Thymus (tissue), 11 donors: ENCODE measurements at regions not wholly inside any gene's neighbourhood (a gene's known extent, or its start where the extent isn't known, plus 50 kb on each side); places are given as distances from the start of the nearest gene placed in this dataset.
"Not testable (repeated sequence)": the region's sequence is repeated elsewhere in the genome, so short reads cannot be mapped to it uniquely, and the experiment has no call there.

Experiments
- DNase-seq, 9 donors: peaks; one replicate each; pipeline ENCODE4 v3.0.0-alpha.2; 2013; ENCODE audit warnings: low spot score in 9 of 9, low read depth in 6 of 9, missing footprints in 1 of 9
- H3K27ac ChIP-seq, 2 donors: one replicate each; pipeline ENCODE4 v1.5.1; 2013; ENCODE audit warnings: control low read depth in 1 of 2, low read depth in 1 of 2, low read length in 1 of 2, mild to moderate bottlenecking in 1 of 2, moderate library complexity in 1 of 2
- H3K27me3 ChIP-seq, 2 donors: one replicate each; pipeline ENCODE4 v1.5.1; 2013; ENCODE audit warnings: low read length in 1 of 2; ENCODE audit not compliant: control insufficient read depth in 2 of 2, insufficient read depth in 1 of 2
- H3K36me3 ChIP-seq, 2 donors: one replicate each; pipeline ENCODE4 v1.5.1; 2013; ENCODE audit warnings: low read length in 1 of 2, mild to moderate bottlenecking in 1 of 2, moderate library complexity in 1 of 2; ENCODE audit not compliant: control insufficient read depth in 2 of 2, insufficient read depth in 2 of 2
- H3K4me1 ChIP-seq, 2 donors: one replicate each; pipeline ENCODE4 v1.5.1; 2013; ENCODE audit warnings: low read length in 2 of 2; ENCODE audit not compliant: control insufficient read depth in 2 of 2, insufficient read depth in 2 of 2
- H3K4me3 ChIP-seq, 2 donors: one replicate each; pipeline ENCODE4 v1.5.1; 2013; ENCODE audit warnings: low read length in 2 of 2, control low read depth in 1 of 2, mild to moderate bottlenecking in 1 of 2
- H3K9me3 ChIP-seq, 2 donors: one replicate each; pipeline ENCODE4 v1.5.1; 2013; ENCODE audit warnings: low read length in 1 of 2, mild to moderate bottlenecking in 1 of 2; ENCODE audit not compliant: control insufficient read depth in 2 of 2, insufficient read depth in 1 of 2
- WGBS: extraction: QIAGEN DNeasy Blood & Tissue Kit; methylation state at CpG from one replicate; pipeline ENCODE4 v1.1.7; 2013; 5-methylcytosine and 5-hydroxymethylcytosine counted together
- donor health status: healthy.

DNA sequence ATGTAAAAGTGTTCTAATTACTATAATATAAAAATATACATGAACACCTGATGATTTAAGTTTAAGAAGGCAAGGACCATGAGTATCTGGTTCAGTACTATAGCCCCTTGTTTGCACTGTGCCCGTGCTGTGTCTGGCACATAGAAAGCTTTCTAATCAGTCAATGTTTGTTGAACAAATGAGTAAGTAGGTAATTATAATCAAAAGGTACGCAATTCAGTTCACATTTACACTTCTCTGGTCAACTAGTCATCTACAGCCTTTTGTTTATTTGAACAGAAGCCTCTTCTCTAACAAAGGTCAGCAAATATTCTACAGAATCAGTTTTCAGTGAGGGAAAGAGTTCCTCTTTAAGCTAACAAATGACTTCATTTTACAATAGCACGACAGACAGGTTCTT lies 523.3 kb downstream of the SMARCA1 start:
- Histone ChIP-seq H3K27ac (no peak overlapping the region), H3K4me1 (no peaks in the 10 kb centered on the region), H3K4me3 (no peak overlapping the region), H3K36me3 (no peaks in the 10 kb centered on the region), H3K9me3 (no peaks in the 10 kb centered on the region), H3K27me3 (no peaks in the 10 kb centered on the region)
- no peak for DNase-seq
- 59% methylated on average over 3 of the region's 3 CpGs for WGBS

- Histone ChIP-seq H3K4me1 (no peaks in the 10 kb centered on the region), H3K27me3 (no peaks in the 10 kb centered on the region), H3K36me3 (no peaks in the 10 kb centered on the region), H3K9me3 (peaks cover 0 to 5% of the 10 kb centered on the region in 2 donors), H3K4me3 (no peak overlapping the region), H3K27ac (no peak overlapping the region)
- no peak for DNase-seq
- 84% methylated on average over 4 of the region's 4 CpGs for WGBS
Measured at GRCh38 chrX:128992107-128992971, 531.0 kb downstream of the SMARCA1 start.

DNA sequence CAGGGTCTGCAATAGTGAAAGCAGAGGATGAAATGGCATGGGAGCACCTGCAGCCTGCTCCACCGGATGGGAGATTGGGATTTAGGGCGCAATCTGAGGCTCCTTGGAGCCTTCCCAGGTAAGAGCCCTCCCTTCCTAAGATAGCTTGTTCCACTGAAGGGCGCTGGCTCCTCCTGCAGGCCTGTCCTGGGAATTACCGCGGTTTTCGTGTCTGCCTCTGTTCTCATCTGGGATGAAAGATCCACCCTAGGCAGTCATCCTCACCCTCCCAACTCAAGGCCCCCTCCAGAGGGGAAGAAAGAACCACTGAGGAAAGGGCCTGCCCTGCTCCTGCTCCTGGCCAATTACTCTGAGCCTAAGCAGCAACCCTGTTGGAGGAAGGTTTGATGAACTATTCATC lies 547.5 kb downstream of the SMARCA1 start:
- no peak overlapping the region for H3K4me3 ChIP-seq
- no peak overlapping the region for H3K27ac ChIP-seq
- no peaks in the 10 kb centered on the region for H3K36me3 ChIP-seq
- 9% methylated on average over 6 of the region's 6 CpGs for WGBS
- H3K4me1 ChIP-seq, result no peaks in the 10 kb centered on the region
- no peaks in the 10 kb centered on the region for H3K9me3 ChIP-seq
- H3K27me3 ChIP-seq, result no peaks in the 10 kb centered on the region
- DNase-seq, result peak in 3 of 9 donors; percentile 1 to 16 (median 14)

DNA sequence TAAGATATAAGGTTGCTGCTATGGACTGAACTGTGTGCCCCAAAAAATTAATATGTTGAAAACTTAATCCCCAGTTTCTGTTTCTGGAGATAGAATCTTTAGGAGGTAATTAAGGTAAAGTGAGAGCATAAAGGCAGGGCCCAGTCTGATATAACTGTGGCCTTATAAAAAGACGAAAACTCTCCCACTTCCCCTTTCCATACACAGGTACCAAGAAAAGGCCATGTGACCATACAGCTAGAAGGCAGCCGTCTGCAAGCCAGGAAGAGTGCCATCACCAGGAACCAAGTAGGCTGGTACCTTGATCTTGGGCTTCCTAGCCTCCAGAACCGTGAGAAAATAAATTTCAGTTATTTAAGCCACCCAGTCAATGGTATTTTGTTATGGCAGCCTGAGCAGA lies 550.3 kb downstream of the SMARCA1 start:
- no peaks in the 10 kb centered on the region for H3K36me3 ChIP-seq
- H3K27me3 ChIP-seq, result no peaks in the 10 kb centered on the region
- no peak overlapping the region for H3K27ac ChIP-seq
- 39% methylated on average over 3 of the region's 3 CpGs for WGBS
- DNase-seq, result no peak
- no peaks in the 10 kb centered on the region for H3K9me3 ChIP-seq
- no peaks in the 10 kb centered on the region for H3K4me1 ChIP-seq
- H3K4me3 ChIP-seq, result no peak overlapping the region

DNA sequence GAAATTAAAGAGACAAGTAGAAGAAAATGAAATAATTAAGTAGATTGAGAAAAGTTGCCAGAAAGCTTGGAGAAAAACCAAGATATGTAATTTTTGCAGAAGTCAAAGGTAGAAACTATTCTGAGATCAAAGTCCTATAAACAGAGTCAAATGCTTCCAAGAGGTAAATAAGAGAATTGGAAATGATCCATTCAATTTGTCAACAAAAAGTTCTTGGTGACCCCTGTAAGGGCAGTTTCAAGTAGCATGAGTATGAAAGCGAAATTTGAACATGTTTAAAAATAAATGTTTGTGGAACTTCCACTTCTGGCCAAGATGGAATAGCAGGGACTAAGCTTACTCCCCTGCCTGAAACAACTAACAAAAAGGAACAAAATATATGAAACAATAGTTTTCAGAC lies 562.0 kb downstream of the SMARCA1 start:
- no peaks in the 10 kb centered on the region for H3K9me3 ChIP-seq
- no peaks in the 10 kb centered on the region for H3K36me3 ChIP-seq
- no peak overlapping the region for H3K4me3 ChIP-seq
- no peak for DNase-seq
- H3K4me1 ChIP-seq, result no peaks in the 10 kb centered on the region
- H3K27ac ChIP-seq, result no peak overlapping the region
- H3K27me3 ChIP-seq, result no peaks in the 10 kb centered on the region
- WGBS, result 89% methylated on average over 1 of the region's 1 CpG

DNA sequence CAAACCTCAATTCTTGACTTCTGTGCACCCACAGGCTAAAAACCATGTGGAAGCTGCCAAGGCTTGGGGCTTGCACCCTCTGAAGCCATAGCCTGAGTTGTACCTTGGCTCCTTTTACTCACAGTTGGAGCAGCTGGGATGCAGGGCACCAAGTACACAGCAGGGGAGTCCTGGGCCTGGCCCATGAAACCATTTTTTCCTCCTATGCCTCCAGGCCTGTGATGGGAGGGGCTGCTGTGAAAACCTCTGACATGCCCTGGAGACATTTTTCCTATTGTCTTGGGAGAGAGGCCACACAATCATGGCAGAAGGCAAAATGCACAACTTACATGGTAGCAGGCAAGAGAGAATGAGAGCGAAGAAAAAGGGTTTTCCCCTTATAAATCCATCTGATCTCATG lies 568.6 kb downstream of the SMARCA1 start:
- not testable (repeated sequence) for H3K36me3 ChIP-seq, H3K4me3 ChIP-seq, H3K27me3 ChIP-seq, H3K4me1 ChIP-seq, H3K27ac ChIP-seq, H3K9me3 ChIP-seq, DNase-seq
- 93% methylated on average over 1 of the region's 1 CpG for WGBS

GRCh38 chrX:128931071-128931470 lies 592.2 kb downstream of the SMARCA1 start:
- no peak for DNase-seq

GRCh38 chrX:128929271-128930057 lies 593.8 kb downstream of the SMARCA1 start:
- 90% methylated on average over 4 of the region's 4 CpGs for WGBS
- no peak for DNase-seq
- H3K4me3 ChIP-seq, result no peak overlapping the region
- H3K27me3 ChIP-seq, result no peaks in the 10 kb centered on the region
- H3K4me1 ChIP-seq, result no peaks in the 10 kb centered on the region
- H3K9me3 ChIP-seq, result no peaks in the 10 kb centered on the region
- no peaks in the 10 kb centered on the region for H3K36me3 ChIP-seq
- H3K27ac ChIP-seq, result no peak overlapping the region

More at GRCh38 chrX:128931071-128931470, 592.2 kb downstream of the SMARCA1 start:
- 78% methylated on average over 1 of the region's 1 CpG for WGBS
- no peak overlapping the region for H3K4me3 ChIP-seq
- no peaks in the 10 kb centered on the region for H3K9me3 ChIP-seq
- H3K27ac ChIP-seq, result no peak overlapping the region
- no peaks in the 10 kb centered on the region for H3K4me1 ChIP-seq
- H3K36me3 ChIP-seq, result no peaks in the 10 kb centered on the region
- H3K27me3 ChIP-seq, result no peaks in the 10 kb centered on the region

DNA sequence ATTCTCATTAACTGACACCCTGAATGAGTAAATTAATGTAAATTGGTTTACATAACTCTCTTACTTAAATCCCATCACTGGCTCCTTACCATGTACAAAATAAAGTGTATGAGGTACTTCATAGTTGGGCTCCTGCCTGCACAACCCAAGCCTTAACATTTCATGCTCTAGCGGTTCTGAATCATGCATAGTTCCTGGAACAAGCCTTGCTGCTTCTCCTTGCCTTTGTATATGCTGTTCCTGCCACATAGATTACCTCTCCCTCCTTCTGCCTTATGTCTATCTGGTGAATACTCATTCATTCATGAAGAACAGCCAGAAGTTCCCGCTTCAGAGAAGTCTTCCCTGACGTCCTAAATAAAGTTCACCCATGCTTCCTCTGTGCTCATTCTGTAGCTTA lies 594.7 kb downstream of the SMARCA1 start:
- DNase-seq, result no peak
- WGBS, result 56% methylated on average over 3 of the region's 3 CpGs
- H3K4me3 ChIP-seq, result no peak overlapping the region
- H3K36me3 ChIP-seq, result no peaks in the 10 kb centered on the region
- H3K4me1 ChIP-seq, result no peaks in the 10 kb centered on the region
- no peaks in the 10 kb centered on the region for H3K27me3 ChIP-seq
- no peaks in the 10 kb centered on the region for H3K9me3 ChIP-seq
- no peak overlapping the region for H3K27ac ChIP-seq
